IPS-15b (cell line): ENCODE measurements at regions not wholly inside any gene's neighbourhood (a gene's known extent, or its start where the extent isn't known, plus 50 kb on each side); places are given as distances from the start of the nearest gene placed in this dataset.
"Not testable (repeated sequence)": the region's sequence is repeated elsewhere in the genome, so short reads cannot be mapped to it uniquely, and the experiment has no call there.

Experiments
- H3K27me3 ChIP-seq: one replicate; pipeline ENCODE4 v1.6.1; 2013; ENCODE audit warnings: low read length; ENCODE audit not compliant: control insufficient read depth, insufficient read depth
- H3K36me3 ChIP-seq: one replicate; pipeline ENCODE4 v1.6.1; 2013; ENCODE audit warnings: low read length; ENCODE audit not compliant: control insufficient read depth, insufficient read depth
- H3K4me1 ChIP-seq: one replicate; pipeline ENCODE4 v1.6.1; 2013; ENCODE audit warnings: mild to moderate bottlenecking, low read length; ENCODE audit not compliant: control insufficient read depth, insufficient read depth
- H3K4me3 ChIP-seq: one replicate; pipeline ENCODE4 v1.5.1; 2013; ENCODE audit warnings: low read depth, low read length
- H3K9ac ChIP-seq: one replicate; pipeline ENCODE4 v1.6.1; 2013; ENCODE audit warnings: low read depth, mild to moderate bottlenecking, low read length
- H3K9me3 ChIP-seq: one replicate; pipeline ENCODE4 v1.6.1; 2013; ENCODE audit warnings: mild to moderate bottlenecking, low read length; ENCODE audit not compliant: control insufficient read depth, insufficient read depth

GRCh38 chr9:75500940-75501339 lies 389.5 kb upstream of the PCSK5 start:
- H3K4me1 ChIP-seq, H3K27me3 ChIP-seq, H3K9me3 ChIP-seq, H3K4me3 ChIP-seq, H3K36me3 ChIP-seq, H3K9ac ChIP-seq: not testable (repeated sequence)

GRCh38 chr9:75504721-75505120 lies 385.8 kb upstream of the PCSK5 start:
- Histone ChIP-seq H3K9me3 (no peaks in the 10 kb centered on the region), H3K4me1 (no peaks in the 10 kb centered on the region), H3K27me3 (no peaks in the 10 kb centered on the region), H3K36me3 (no peaks in the 10 kb centered on the region), H3K4me3 (no peak overlapping the region), H3K9ac (no peak overlapping the region)

GRCh38 chr9:75505654-75506053 lies 384.8 kb upstream of the PCSK5 start:
- Histone ChIP-seq H3K9me3 (no peaks in the 10 kb centered on the region), H3K9ac (no peak overlapping the region), H3K36me3 (no peaks in the 10 kb centered on the region), H3K4me3 (no peak overlapping the region), H3K27me3 (no peaks in the 10 kb centered on the region), H3K4me1 (no peaks in the 10 kb centered on the region)

GRCh38 chr9:75529463-75529862 lies 361.0 kb upstream of the PCSK5 start:
- Histone ChIP-seq H3K4me3 (no peak overlapping the region), H3K9ac (no peak overlapping the region), H3K9me3 (no peaks in the 10 kb centered on the region), H3K27me3 (no peaks in the 10 kb centered on the region), H3K36me3 (no peaks in the 10 kb centered on the region), H3K4me1 (no peaks in the 10 kb centered on the region)

GRCh38 chr9:75531588-75531987 lies 358.9 kb upstream of the PCSK5 start:
- Histone ChIP-seq H3K9me3 (no peaks in the 10 kb centered on the region), H3K27me3 (no peaks in the 10 kb centered on the region), H3K9ac (no peak overlapping the region), H3K4me1 (no peaks in the 10 kb centered on the region), H3K36me3 (no peaks in the 10 kb centered on the region), H3K4me3 (no peak overlapping the region)

GRCh38 chr9:75532233-75533050 lies 358.0 kb upstream of the PCSK5 start:
- Histone ChIP-seq H3K4me1 (no peaks in the 10 kb centered on the region), H3K27me3 (no peaks in the 10 kb centered on the region), H3K9me3 (no peaks in the 10 kb centered on the region), H3K4me3 (no peak overlapping the region), H3K9ac (no peak overlapping the region), H3K36me3 (no peaks in the 10 kb centered on the region)

- Histone ChIP-seq H3K9ac (no peak overlapping the region), H3K4me3 (no peak overlapping the region), H3K27me3 (no peaks in the 10 kb centered on the region), H3K36me3 (no peaks in the 10 kb centered on the region), H3K9me3 (no peaks in the 10 kb centered on the region), H3K4me1 (no peaks in the 10 kb centered on the region)
Observed at GRCh38 chr9:75539523-75539922, 350.9 kb upstream of the PCSK5 start.

- no peaks in the 10 kb centered on the region for H3K36me3 ChIP-seq
- H3K27me3 ChIP-seq, result no peaks in the 10 kb centered on the region
- H3K9me3 ChIP-seq, result no peaks in the 10 kb centered on the region
- no peaks in the 10 kb centered on the region for H3K4me1 ChIP-seq
- H3K4me3 ChIP-seq, result no peak overlapping the region
- H3K9ac ChIP-seq, result no peak overlapping the region
Observed at GRCh38 chr9:75540185-75540584, 350.3 kb upstream of the PCSK5 start.

GRCh38 chr9:75541734-75542133 lies 348.7 kb upstream of the PCSK5 start:
- H3K4me3 ChIP-seq, result no peak overlapping the region
- no peaks in the 10 kb centered on the region for H3K9me3 ChIP-seq
- H3K27me3 ChIP-seq, result no peaks in the 10 kb centered on the region
- H3K36me3 ChIP-seq, result no peaks in the 10 kb centered on the region
- H3K4me1 ChIP-seq, result no peaks in the 10 kb centered on the region
- no peak overlapping the region for H3K9ac ChIP-seq

GRCh38 chr9:75544815-75545214 lies 345.7 kb upstream of the PCSK5 start:
- Histone ChIP-seq H3K4me3 (no peak overlapping the region), H3K9me3 (no peaks in the 10 kb centered on the region), H3K4me1 (no peaks in the 10 kb centered on the region)

GRCh38 chr9:75545287-75545686 lies 345.2 kb upstream of the PCSK5 start:
- H3K27me3 ChIP-seq, result no peaks in the 10 kb centered on the region
- no peaks in the 10 kb centered on the region for H3K36me3 ChIP-seq
- H3K4me1 ChIP-seq, result no peaks in the 10 kb centered on the region
- H3K9ac ChIP-seq, result no peak overlapping the region
- H3K4me3 ChIP-seq, result no peak overlapping the region
- no peaks in the 10 kb centered on the region for H3K9me3 ChIP-seq

More at GRCh38 chr9:75544815-75545214, 345.7 kb upstream of the PCSK5 start:
- H3K36me3 ChIP-seq, result no peaks in the 10 kb centered on the region
- H3K9ac ChIP-seq, result no peak overlapping the region
- no peaks in the 10 kb centered on the region for H3K27me3 ChIP-seq

- Histone ChIP-seq H3K4me3 (no peak overlapping the region), H3K27me3 (no peaks in the 10 kb centered on the region), H3K9ac (no peak overlapping the region), H3K4me1 (no peaks in the 10 kb centered on the region), H3K9me3 (no peaks in the 10 kb centered on the region), H3K36me3 (no peaks in the 10 kb centered on the region)
Observed at GRCh38 chr9:75548871-75549270, 341.6 kb upstream of the PCSK5 start.
